Endometrium (tissue), 2 donors: ENCODE measurements at regions not wholly inside any gene's neighbourhood (a gene's known extent, or its start where the extent isn't known, plus 50 kb on each side); places are given as distances from the start of the nearest gene placed in this dataset.
"Not testable (repeated sequence)": the region's sequence is repeated elsewhere in the genome, so short reads cannot be mapped to it uniquely, and the experiment has no call there.

Source experiments
- FAIRE-seq: peaks from 2 replicates; lab custom pipeline; 2012; peaks lifted over from hg19 to GRCh38; lab: Jason Lieb, UNC
- donor health status: control.
- donor health status: control.

DNA sequence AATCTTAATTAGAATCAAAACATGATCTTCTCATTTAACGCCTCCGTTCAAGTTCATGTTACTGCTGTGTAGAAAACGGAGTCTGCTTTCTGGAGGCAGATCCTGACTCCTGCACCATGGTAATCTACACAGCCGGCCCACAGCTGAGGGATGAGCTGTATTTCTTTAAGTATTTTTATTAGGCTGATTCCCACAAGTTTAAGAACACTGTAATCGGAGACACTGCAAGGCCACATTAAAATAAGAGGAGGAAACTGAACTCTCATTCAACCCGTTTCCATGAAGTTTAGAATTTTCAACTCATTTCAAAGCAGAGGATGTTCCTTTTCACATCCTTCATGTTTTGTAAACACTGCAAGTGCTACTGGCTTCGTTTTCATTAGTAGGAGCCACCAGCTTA is 372.2 kb downstream of the NFIB start:
- FAIRE-seq, result no peak

DNA sequence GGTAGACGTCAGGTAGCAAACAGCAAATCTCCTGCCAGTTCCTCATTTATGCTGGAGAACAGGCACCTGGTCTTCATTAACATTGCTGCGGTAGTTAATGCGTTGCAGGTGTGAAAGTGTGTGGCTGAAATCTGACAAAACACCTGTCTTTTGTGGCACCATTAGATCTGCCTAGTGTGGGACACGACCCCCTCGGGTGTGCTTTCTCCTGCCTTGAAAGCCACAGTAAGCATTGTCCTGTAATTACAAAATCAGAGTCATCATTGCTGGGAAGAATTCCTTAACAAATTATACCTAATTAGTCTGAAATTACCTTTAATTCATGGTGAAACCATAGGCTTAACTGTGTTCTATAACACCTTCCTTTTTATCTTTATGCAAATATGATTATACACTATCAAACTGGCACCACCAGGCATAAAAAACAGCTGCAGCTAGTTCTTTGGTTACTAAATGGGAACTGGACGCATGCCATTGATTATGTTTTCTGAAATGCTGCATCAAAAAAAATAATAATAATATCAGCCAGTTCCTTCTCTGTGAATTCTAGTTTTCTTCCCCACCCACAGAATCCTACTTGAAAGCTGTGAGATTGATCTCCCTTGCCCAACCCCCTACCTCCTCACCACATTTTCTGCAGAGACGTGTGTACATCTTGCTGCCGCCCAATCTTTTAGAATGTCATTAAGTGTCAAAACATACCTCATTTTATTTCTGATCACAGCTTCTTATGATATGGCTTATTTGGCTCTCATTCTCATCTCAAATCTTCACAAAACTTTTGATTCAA is 374.0 kb downstream of the NFIB start:
- FAIRE-seq, result no peak

DNA sequence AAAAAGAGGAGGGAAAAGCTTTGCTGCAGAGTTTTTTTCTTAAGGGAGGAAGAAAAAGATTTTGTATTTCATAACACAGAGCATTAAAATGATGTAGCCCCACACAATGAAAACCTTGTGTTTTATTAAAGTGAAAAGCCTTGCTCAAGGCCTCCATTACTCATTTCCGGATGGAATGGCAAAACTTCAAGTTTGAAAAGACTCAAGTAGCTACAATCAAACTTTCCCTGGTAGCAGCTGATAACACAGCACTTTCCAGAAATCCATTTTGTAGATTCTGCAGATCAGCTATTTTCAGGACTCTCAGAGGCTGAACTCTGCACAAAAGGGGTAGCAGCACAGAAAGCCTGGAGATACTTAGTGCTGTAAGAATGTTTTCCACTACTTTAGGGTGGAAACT is 374.8 kb downstream of the NFIB start:
- no peak for FAIRE-seq

DNA sequence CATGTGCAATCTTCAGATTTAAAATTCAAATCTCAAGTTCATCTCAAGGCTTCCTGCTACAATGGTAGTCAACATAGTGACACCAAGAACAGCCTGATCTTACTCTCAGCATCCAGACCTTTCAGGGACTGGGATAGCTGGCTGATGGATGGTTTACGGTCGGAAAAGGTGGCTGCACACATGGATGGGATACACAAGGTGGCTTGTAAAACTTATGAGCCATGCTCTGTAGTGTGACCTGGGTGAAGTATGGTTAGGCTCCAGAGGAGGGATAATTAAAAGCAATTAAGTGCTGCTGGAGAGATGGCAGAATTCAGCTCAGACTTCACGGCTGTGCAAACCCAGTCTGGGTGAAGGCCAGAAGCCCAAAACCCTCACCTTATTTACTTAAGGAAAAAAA is 379.5 kb downstream of the NFIB start:
- no peak for FAIRE-seq

DNA sequence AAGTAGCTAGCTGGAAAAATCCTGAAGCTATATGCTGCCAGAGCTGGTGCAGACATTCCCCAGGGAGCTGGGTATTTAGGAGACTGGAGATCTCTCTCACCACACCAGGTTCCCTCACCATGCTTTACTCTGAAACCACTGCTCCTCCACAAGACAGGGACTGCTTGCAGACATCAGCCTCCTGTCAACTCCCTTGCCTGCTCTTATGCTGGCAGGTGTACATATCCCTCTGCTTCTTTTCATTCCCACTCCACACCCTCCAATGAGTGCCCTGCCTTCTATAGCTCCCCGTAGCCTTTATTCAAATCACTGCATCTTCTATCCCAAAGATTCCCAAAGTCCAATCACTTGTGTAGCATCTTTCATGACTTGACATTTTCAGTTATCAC is 380.7 kb downstream of the NFIB start:
- no peak for FAIRE-seq

DNA sequence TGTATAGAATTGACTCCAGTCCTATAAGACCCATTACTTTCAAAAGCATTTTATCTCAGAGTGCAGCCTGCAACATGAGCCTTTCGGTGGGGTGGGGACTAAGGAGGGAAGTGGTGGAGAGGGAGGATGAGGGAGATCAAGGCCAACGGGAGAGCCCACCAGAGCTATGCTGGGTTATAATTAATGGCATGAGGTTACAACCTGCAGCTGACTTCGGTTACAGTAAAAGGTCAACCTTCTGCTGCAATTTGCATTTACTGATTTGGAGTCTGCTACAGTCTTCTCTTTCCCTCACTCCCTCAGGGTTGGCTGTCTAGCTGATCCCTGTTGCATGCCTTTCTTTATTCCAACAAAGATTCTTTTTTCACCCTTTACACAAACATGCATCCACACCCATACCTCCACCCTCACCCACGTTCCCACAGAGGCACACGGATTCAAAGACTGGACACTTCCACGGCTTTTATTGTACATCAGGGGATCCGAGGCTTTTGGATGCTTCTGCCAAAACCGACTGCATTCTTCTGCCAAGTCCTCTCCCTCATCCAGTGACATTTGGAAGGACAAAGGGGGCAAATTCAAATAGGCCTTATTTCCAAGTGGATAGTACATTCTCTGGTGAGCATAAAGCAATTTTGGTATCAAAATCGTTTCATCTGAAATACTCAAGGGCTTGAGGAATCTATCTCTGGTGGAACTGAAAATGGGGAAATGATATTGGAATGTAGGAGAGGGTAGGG is 381.2 kb downstream of the NFIB start:
- no peak for FAIRE-seq

DNA sequence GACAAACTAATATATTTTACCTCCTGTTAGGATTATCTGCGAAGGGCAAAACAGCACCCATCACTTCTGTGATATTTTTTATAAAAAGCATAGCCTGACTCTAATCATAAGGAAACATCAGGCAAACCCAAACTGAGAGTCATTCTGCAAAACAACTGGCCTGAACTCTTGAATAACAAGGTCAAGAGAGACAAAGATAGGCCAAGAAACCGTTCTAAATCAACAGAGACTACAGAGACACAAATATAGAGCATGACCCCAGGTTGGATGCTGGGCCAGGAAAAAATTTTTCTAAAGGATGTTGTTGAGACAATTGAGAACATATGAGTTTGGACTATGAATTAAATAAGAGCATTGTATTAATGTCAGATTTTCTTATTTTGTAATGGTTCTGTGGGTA is 384.9 kb downstream of the NFIB start:
- FAIRE-seq, result no peak

DNA sequence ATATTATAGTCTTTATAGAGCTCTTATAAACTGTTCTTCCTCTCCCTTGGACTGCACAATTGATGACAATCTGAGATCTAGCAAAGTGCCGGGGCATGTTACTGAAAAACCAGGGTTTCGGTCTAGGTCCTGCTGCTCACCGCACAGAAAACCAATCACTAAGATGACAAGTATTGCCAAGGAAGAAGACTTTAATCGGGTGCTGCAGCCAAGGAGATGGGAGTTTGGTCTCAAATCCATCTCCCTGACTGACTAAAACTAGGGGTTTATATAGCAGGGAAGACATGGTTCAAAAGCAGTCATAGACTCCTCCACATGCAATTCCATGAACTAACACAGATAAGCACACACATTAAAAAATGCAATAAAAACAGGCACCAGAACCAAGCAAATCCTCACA is 390.6 kb downstream of the NFIB start:
- no peak for FAIRE-seq

DNA sequence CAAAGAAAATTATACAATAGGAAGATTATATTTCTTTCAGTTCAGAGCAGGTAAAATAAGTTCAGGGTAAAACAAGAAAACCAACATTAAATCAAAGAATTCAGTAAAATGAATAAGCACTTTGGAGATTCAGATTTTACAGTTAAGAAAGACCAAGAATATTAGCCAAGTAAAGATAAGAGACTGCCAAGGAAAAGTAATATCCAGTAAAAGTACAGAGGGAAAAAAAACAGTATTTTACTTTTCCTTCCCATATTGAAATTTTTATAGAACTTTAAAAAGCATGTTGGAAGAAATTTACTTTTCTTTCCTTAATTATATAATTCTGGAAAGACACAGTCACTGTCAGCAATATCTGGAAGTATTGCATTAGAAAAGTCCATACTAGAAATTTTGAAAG is 393.4 kb downstream of the NFIB start:
- FAIRE-seq, result no peak

DNA sequence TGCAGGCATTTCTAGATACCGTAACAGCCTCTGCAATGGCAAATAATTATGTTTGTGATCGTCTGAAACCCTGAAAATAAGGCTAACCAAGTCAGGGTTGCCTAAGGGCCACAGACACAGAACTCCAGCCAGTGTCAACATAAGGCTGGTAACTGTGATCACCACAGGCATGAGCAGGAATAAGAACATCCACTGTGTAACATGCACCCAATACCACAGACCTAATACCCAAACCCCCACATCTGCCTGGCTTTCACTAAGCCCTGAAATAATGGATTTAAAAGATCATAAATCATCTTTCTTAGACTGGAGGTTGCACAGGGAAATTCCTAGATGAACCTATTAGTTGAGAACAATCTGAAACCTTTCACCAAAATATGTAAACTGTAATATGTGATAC is 394.5 kb downstream of the NFIB start:
- FAIRE-seq, result no peak

DNA sequence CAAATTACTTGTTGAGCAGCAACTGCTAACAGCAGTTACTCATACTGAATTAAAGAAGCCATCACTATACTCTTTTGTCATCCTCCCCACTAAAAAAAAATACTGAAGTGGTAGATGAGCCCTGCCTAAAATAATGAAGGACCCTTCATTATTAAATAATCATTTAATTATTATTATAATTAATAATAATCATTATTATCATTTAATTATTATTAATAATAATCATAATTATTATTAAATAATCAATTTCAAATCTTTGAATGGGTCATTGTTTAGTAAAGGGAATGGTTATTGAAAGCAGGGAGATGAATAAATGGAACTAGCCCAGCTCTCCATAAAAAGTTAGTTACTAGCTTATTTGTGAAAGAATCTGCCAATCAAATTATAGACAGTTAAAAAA is 396.4 kb downstream of the NFIB start:
- FAIRE-seq, result no peak

DNA sequence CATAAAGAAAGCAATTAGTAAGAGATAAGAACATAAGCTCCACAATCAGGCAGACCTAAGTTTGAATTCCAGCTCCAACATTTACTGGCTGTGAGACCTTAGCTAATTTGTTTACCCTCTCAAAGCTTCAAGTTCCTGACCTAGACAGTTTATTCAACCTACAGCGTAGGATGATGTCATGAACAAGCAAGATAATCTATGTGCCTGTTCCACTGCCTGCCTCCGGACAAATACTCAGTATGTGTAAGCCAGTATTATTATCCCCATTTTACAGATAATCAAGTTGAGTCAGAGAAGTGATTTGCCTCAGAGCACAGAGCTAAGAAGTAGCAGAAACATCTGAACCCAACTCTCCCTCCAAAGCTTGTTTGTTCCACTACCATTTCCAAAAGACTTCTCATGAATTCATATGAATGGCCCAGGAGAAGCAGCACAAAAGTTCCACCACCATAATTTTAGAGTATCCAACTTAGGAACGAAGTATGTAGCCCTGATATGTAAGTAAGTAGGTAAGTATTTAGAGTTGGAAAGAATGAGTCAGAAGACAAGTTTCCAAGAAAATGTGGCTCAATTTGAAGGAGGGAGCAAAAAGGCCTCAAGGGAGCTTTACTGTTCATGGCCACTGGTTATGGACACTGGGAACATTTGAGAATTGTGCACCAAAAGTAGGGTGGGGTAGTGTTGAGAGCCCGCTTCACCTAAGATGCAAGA is 398.2 kb downstream of the NFIB start:
- FAIRE-seq, result no peak

DNA sequence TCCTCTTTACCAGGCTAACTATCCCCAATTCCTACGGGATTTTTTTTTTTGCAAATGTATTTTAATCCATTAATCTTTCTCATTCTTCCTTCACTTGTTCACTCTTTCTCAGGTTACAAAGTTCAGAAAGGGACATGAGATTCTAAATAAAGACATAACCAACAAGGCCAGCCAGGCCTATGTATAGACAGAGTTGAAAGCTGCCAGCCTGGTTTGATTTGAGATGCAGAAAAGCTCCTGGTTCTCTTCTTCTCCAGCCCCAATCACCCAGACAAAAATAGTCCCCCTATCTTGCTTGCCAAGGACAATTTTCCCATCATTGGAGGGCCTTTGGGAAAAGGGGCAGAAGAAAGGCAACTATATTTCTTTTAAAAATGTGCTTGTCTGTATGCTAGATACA is 398.8 kb downstream of the NFIB start:
- no peak for FAIRE-seq

DNA sequence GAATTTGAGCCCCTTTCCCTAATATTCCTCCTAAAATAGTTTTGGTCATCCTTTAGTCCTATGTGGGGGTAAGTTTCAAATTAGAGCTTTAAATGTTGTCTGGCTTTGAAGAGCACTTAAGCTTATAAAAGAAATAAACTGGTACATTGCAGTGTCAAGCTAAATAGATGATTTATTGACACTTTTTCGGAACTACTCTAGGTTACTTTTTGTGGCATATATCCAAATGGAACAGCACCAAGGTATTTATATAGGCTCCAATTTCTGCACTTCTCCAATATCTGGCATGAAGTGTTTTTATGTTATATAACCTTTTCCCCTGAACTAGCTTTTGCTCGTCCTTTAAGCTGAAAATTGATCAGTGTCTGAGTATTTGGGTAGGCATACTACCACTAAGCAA is 402.5 kb downstream of the NFIB start:
- no peak for FAIRE-seq

DNA sequence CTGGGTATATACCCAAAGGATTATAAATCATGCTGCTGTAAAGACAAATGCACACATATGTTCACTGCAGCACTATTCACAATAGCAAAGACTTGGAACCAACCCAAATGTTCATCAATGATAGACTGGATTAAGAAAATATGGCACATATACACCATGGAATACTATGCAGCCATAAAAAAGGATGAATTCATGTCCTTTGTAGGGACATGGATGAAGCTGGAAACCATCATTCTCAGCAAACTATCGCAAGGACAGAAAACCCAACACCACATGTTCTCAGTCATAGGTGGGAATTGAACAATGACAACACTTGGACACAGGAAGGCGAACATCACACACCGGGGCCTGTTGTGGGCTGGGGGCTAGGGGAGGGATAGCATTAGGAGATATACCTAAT is 406.1 kb downstream of the NFIB start:
- FAIRE-seq, result not testable (repeated sequence)

DNA sequence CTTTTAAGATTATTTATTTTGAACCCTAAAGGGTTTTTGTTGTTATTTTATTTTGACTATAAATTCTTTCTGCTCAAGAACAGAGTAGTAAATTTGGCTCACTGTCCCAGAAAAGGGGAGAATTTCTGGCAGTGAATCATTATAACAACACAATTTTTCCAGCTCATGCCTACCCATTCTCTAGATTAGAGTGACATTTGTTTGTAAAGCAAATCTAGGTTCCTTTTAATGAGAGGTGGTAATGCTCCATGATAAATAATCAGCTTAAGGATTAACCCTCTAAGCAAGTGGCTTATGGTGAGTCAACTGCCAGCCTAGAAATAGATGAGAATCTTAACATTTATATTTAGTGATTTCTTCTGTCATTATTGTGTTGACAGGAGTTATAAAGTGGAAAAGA is 409.2 kb downstream of the NFIB start:
- peak; percentile 84 for FAIRE-seq

DNA sequence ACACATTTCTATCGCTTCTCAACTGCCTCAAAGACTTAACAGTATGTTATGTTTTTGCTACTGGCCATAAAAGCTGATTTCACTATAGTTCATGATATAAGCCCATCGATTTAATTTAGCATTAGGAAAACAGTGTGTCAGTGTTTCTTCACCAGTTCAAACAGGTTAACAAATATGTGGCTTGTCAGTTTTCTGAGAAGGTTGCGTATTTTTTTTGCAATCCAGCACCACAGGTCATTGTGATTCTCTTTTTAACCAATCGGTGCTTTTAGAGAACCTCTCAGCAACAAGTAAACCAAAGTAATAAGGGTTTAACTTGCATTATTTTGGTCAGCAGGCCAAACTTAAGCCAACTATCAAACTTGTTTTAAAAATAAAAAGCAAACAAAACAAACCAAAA is 409.6 kb downstream of the NFIB start:
- no peak for FAIRE-seq

DNA sequence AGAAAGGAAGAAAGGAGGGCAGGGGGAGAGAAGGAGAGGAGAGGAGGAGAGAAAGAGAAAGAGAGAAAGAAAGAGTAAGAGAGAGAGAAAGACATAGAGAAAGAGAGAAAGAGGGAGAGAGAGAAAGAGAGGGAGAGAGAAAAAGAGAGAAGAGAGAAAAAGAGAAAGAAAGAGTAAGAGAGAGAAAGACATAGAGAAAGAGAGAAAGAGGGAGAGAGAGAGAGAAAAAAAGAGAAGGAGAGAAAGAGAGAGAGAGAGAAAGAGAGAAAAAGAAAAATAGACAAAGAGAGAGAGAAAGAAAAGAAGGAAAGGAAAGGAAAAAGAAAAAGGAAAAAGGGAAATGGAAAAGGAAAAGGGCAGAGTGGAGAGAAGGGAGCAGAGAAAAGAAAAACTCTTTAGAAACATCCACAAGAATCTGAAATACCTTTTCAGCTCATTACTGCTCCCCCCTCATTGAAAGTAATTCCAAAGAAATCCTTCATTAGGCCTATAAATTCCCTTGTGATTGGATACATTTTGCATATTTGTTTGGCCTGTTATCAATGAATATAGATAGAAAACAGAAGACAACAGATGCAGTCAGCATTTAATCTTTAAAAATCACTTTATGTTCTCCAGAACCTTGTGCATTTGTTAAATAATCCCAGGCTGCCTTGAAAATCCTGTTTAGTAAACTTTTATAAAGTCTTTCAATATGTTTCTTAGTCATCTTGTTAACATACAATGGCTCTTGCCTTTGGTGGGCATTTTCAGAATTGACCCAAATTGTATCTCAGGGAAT is 411.5 kb downstream of the NFIB start:
- no peak for FAIRE-seq

DNA sequence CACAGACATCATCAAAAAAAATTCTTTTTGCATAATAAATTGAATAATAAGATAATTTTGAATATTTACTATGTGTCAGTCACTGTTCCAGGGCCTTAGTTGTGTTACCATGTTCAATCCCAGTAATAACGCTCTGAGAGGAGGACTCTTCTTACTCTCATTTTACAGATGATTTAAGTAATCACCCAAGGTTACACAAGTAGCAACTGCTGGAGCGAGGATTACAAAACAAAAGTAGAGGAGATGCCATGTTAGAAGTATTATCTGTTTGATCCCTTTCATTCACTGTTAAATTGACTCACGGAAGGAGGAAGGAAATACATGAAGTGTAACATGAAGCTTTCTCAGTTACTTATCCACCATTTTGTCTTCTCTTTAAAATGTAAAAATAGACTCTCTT is 412.8 kb downstream of the NFIB start:
- no peak for FAIRE-seq

DNA sequence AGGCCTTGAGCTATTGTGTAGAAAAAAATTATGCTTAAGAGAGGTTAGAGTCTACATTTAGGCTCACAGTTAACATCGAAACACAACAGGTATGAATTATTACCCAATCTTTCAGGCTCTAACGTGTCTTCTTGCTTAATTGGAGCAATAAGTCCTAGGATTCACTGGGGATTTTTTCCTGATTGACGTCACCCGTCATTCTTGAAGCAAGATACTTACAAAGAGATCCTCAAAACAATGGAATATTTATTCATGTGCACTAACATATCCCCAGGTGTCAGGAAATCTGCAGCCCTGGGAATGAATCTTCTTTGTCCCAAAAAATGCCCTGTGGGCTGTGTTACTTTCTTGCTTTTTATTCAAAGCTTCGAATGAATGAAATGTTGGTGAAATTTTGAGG is 413.5 kb downstream of the NFIB start:
- no peak for FAIRE-seq

DNA sequence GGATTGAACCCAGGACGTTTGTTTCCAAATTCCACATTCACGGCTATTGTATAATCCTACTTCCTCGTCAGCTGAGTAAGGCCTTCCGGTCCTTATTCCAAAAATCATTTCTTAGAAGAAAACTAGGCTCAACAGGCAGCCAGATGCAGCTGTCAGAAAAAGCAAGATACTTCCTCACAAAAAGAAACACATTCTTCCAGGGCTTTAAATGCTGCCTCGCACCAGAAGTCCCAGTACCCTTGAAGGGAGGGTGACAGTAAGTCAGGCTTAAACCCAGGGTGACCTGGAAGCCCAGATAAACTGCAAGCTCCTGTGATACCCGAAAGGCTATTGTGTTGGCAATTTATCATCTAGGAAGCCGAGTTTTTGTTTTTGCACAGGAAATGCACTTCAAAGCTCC is 414.0 kb downstream of the NFIB start:
- no peak for FAIRE-seq

DNA sequence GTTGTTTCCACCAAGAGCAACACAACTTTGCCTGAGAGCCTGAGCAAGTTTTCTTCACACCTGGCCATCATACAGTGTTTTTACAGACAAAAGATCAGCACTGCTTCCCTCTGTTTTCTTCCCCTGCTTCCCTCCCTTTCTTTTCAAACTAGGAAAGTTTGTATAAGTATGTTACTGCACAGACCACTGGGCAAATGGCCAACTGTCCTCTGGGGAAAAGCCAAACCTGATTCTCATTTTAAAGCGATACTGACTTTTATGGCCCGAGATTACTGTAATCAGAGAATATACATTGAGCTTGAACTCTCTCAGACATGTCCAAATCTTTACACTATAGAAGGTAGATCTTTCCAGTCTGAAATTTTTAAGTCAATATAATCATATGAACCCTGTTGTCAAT is 415.0 kb downstream of the NFIB start:
- no peak for FAIRE-seq
